Panc1 (cell line): ENCODE measurements at regions not wholly inside any gene's neighbourhood (a gene's known extent, or its start where the extent isn't known, plus 50 kb on each side); places are given as distances from the start of the nearest gene placed in this dataset.

Experiments
- ATAC-seq: fragments of 200-7000 bp; cut with Tn5 transposase; 2 replicates; pipeline ENCODE4 v1.9.1; 2020; ENCODE audit warnings: mild to moderate bottlenecking, moderate library complexity
- BruUV-seq: library from RNA; stranded (reverse); fragments of 400-500 nt; replicated peaks from 2 replicates; lab custom pipeline; 2021; lab: Mats Ljungman, UMichigan
- CTCF ChIA-PET: fragments of 300-600 bp; sonication (Branson Sonifier 250); formaldehyde crosslinking; loops from one replicate; lab custom pipeline; 2022; ENCODE audit warnings: antibody characterized with exemption; lab: Charles Lee
- POLR2A ChIA-PET: fragments of 300-600 bp; sonication (Branson Sonifier 250); formaldehyde crosslinking; loops from one replicate; lab custom pipeline; 2022; ENCODE audit warnings: antibody characterized with exemption; lab: Charles Lee
- DNase-seq: peaks from one replicate; pipeline ENCODE4 v3.0.0-alpha.2; 2010; ENCODE audit warnings: low read depth, low spot score
- H3K27ac ChIP-seq: 2 replicates; pipeline ENCODE4 v1.5.1; 2011; ENCODE audit warnings: mild to moderate bottlenecking, low read length, inconsistent platforms
- H3K27me3 ChIP-seq: fragments of 200-500 bp; sonication (Bioruptor generic); 2 replicates; pipeline ENCODE4 v1.6.0; 2014; ENCODE audit warnings: low read length, inconsistent platforms; ENCODE audit not compliant: control insufficient read depth, insufficient read depth
- H3K36me3 ChIP-seq: fragments of 200-500 bp; sonication (Bioruptor generic); 2 replicates; pipeline ENCODE4 v1.5.1; 2014; ENCODE audit warnings: inconsistent platforms, mild to moderate bottlenecking, low read length, moderate library complexity; ENCODE audit not compliant: control insufficient read depth, insufficient read depth
- H3K4me1 ChIP-seq: 2 replicates; pipeline ENCODE4 v1.5.1; 2011; ENCODE audit warnings: inconsistent platforms, mild to moderate bottlenecking, low read length, moderate library complexity; ENCODE audit not compliant: control insufficient read depth, insufficient read depth
- H3K4me3 ChIP-seq, 2 experiments: 2 replicates each; pipeline ENCODE4 v1.5.1; 2011 to 2012; ENCODE audit warnings: low read depth in 2 of 2, low read length in 2 of 2, mild to moderate bottlenecking in 2 of 2, inconsistent platforms in 1 of 2, moderate library complexity in 1 of 2
- H3K9me3 ChIP-seq: fragments of 200-500 bp; sonication (Bioruptor generic); 2 replicates; pipeline ENCODE4 v1.5.1; 2014; ENCODE audit warnings: low read depth, mild to moderate bottlenecking, inconsistent platforms, low read length, moderate library complexity; ENCODE audit not compliant: control insufficient read depth, insufficient read depth
- POLR2AphosphoS5 ChIP-seq: IDR thresholded peaks from 2 replicates; pipeline ENCODE4 v1.6.1; 2012; ENCODE audit warnings: mild to moderate bottlenecking, low read depth, low read length, moderate library complexity
- SIN3A ChIP-seq: IDR thresholded peaks from 2 replicates; pipeline ENCODE4 v1.6.1; 2012; ENCODE audit warnings: low read depth, mild to moderate bottlenecking, low read length, moderate library complexity, borderline replicate concordance; ENCODE audit not compliant: insufficient read depth
- TCF7L2 ChIP-seq: IDR thresholded peaks from 2 replicates; pipeline ENCODE4 v1.6.1; 2011; ENCODE audit warnings: mild to moderate bottlenecking, low read depth, low read length, inconsistent platforms
- in situ Hi-C: cut with HindIII; loops from 2 replicates; pipeline ENCODE4 v1.10.0; 2016; ENCODE audit warnings: low sequenced_read_pairs, low pct_unique_long_range_greater_than_20kb
- intact Hi-C: fragments of 100-400 bp; cut with micrococcal nuclease; formaldehyde crosslinking; loops from one replicate; pipeline ENCODE4 v1.10.0; 2022; ENCODE audit not compliant: unreplicated experiment
- TF ChIP-seq, protein P1 (sequence below), 2 experiments: IDR thresholded peaks; 2 replicates each; pipeline ENCODE4 v1.6.1; 2011 to 2012; ENCODE audit warnings: low read depth in 2 of 2, control low read depth in 1 of 2, low read length in 1 of 2, mild to moderate bottlenecking in 1 of 2, moderate library complexity in 1 of 2; ENCODE audit not compliant: insufficient read depth in 1 of 2
- TF ChIP-seq, protein P2 (sequence below): fragments of 450-650 bp; IDR thresholded peaks from 2 replicates; pipeline ENCODE4 v1.5.1; 2017; ENCODE audit warnings: mild to moderate bottlenecking

DNA sequence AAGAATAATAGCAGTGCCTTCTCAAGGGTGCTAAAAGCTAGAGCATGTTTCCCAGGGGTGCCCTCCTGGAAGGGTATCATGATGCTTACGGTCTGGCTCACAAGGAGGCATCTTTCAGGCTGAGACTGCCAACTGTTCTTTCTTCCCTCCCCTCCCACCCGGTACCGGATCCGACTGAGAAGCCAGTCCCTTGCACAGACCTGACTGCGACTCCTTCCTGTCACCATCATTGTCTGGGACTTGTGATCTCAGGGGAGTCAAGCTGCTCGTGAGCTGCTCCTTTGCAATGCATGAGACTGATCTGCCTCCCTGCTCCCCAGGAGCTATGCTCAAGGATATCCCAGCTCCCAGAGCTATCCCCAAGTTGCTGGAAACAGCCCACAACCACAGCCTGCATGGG, 170.8 kb downstream of the GADD45G start:
- no peak for ATAC-seq
- Histone ChIP-seq H3K4me1 (no peaks in the 10 kb centered on the region), H3K4me3 (no peak overlapping the region), H3K27me3 (no peaks in the 10 kb centered on the region), H3K27ac (no peak overlapping the region), H3K9me3 (no peaks in the 10 kb centered on the region), H3K36me3 (no peaks in the 10 kb centered on the region)
- in situ Hi-C loops = no loop called here
- DNase-seq = no peak
- TF ChIP-seq TCF7L2 = no peak
- TF ChIP-seq, protein P1, sequence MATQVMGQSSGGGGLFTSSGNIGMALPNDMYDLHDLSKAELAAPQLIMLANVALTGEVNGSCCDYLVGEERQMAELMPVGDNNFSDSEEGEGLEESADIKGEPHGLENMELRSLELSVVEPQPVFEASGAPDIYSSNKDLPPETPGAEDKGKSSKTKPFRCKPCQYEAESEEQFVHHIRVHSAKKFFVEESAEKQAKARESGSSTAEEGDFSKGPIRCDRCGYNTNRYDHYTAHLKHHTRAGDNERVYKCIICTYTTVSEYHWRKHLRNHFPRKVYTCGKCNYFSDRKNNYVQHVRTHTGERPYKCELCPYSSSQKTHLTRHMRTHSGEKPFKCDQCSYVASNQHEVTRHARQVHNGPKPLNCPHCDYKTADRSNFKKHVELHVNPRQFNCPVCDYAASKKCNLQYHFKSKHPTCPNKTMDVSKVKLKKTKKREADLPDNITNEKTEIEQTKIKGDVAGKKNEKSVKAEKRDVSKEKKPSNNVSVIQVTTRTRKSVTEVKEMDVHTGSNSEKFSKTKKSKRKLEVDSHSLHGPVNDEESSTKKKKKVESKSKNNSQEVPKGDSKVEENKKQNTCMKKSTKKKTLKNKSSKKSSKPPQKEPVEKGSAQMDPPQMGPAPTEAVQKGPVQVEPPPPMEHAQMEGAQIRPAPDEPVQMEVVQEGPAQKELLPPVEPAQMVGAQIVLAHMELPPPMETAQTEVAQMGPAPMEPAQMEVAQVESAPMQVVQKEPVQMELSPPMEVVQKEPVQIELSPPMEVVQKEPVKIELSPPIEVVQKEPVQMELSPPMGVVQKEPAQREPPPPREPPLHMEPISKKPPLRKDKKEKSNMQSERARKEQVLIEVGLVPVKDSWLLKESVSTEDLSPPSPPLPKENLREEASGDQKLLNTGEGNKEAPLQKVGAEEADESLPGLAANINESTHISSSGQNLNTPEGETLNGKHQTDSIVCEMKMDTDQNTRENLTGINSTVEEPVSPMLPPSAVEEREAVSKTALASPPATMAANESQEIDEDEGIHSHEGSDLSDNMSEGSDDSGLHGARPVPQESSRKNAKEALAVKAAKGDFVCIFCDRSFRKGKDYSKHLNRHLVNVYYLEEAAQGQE (IDR thresholded peaks at IDR 0.05; ENCODE audit: insufficient read depth in 1 of 2, low read depth in 2 of 2, low read length in 1 of 2) = no peak
- TF ChIP-seq POLR2AphosphoS5 = no peak
- TF ChIP-seq, protein P2, sequence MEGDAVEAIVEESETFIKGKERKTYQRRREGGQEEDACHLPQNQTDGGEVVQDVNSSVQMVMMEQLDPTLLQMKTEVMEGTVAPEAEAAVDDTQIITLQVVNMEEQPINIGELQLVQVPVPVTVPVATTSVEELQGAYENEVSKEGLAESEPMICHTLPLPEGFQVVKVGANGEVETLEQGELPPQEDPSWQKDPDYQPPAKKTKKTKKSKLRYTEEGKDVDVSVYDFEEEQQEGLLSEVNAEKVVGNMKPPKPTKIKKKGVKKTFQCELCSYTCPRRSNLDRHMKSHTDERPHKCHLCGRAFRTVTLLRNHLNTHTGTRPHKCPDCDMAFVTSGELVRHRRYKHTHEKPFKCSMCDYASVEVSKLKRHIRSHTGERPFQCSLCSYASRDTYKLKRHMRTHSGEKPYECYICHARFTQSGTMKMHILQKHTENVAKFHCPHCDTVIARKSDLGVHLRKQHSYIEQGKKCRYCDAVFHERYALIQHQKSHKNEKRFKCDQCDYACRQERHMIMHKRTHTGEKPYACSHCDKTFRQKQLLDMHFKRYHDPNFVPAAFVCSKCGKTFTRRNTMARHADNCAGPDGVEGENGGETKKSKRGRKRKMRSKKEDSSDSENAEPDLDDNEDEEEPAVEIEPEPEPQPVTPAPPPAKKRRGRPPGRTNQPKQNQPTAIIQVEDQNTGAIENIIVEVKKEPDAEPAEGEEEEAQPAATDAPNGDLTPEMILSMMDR = no peak
- TF ChIP-seq SIN3A = no peak
- POLR2A ChIA-PET = no interaction called here
- no TSS peak for BruUV-seq
- intact Hi-C loops = no loop called here
- CTCF ChIA-PET = no interaction called here

DNA sequence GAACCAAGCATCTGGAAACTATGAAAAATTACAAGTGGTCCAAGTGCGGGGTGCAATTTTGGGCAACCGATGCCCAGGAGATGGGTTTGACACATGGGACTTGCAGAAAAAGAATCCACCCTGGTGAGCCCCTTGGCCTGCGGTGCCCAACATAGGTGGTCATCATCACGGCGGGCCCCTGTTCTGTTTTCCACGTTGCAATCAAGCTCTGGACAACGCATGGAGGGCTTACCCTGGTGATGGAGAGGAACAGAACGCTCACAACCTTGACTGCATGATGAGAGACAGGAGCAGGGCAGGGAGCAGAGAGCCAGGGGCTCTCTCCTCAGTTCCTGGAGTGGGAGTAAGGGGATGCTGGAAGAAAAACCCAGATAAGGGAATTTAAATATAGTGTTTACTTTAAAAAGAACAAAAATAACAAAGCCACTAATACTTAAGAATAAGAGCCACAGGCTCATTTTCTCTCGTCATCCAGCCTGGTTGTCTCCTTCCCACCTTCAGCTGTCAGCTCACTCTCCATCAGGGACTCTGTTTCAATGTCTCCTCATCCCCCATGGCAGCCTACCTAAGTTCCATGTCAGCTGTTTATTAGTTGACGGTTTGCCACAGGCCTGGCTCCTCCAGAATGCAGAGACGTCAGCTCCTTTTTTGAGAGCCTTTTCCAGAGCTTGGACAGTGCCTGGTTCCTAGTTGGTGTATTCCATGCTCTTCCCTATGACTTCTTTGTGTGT, 172.1 kb downstream of the GADD45G start:
- no peak for DNase-seq

More for the DNA sequence above, 172.1 kb downstream of the GADD45G start:
- H3K27me3 ChIP-seq = no peaks in the 10 kb centered on the region
- no peaks in the 10 kb centered on the region for H3K9me3 ChIP-seq
- POLR2A ChIA-PET = no interaction called here
- no TSS peak for BruUV-seq
- intact Hi-C loops = no loop called here
- no peaks in the 10 kb centered on the region for H3K36me3 ChIP-seq
- TF ChIP-seq, protein P1 (IDR thresholded peaks at IDR 0.05; ENCODE audit: insufficient read depth in 1 of 2, low read depth in 2 of 2, low read length in 1 of 2) = no peak
- TF ChIP-seq POLR2AphosphoS5 (no peak), TCF7L2 (no peak), SIN3A (no peak)
- TF ChIP-seq, protein P2 = no peak
- no peak overlapping the region for H3K27ac ChIP-seq
- CTCF ChIA-PET = no interaction called here
- ATAC-seq = no peak
- no peak overlapping the region for H3K4me3 ChIP-seq
- H3K4me1 ChIP-seq = no peaks in the 10 kb centered on the region
- in situ Hi-C loops = no loop called here
